HG02852 (cell line): ENCODE measurements at regions not wholly inside any gene's neighbourhood (a gene's known extent, or its start where the extent isn't known, plus 50 kb on each side); places are given as distances from the start of the nearest gene placed in this dataset.

ENCODE experiments used
- ATAC-seq: cut with Tn5 transposase; IDR thresholded peaks from one replicate; pipeline ENCODE4 v1.9.1; 2021; ENCODE audit warnings: mild to moderate bottlenecking, moderate library complexity; ENCODE audit not compliant: unreplicated experiment

DNA sequence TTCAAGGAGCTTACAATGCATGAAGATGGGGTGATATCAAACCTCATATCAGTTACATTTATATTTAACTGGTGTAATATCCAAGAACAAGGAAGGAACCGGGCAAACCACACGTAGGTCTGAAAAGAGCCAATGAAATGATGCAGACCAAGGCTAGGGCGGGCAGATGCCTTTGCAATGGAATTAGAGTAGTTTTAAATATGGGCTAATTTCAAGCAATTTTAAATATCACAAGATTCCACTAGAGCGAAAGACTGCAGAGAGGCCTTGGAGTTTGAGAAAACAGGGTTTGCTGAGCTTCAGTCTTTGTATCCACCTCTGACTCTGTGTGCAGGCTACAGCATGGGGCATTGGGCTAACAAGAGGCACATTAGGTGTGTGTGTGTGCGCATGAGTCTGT is 53.9 kb upstream of the ZNF536 start:
- ATAC-seq = no peak

DNA sequence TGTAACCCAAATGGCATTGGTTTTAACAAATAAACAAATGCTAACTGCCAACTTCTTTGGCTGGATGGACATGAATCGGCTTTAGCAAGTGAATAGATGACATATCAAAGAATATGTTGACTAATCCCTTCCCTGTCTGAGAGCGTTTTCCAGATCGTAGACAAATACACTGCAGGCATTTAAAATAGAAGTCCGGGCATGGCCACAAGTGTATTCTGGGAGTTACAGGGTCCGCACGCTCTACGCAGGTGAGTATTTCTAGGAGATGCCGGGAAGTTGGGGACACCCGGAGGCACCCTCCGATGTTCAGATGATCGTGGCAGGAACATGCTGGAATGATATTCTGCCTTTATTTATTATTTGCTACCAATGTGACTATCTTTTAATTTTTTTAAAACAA is 53.2 kb upstream of the ZNF536 start:
- ATAC-seq = no peak

GRCh38 chr19:30319411-30319810 is 52.8 kb upstream of the ZNF536 start:
- ATAC-seq = no peak

DNA sequence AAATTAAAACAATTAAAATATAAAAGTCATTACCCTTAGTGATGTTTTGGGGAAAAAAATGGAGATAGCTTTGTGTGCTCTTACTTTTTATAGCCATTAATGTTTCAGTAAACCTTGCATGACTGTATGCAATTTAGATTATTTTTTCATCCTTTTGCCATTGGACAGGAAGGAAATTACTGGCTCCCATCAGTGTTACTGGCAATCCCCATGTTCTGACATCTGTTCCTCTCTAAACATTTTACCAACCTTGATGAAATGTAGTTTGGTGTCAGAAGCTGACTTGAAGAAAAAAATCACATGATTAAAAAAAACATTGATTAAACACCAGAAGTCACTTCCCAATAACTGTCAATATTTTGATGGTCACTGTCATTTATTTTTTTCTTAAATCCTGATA is 52.3 kb upstream of the ZNF536 start:
- no peak for ATAC-seq

GRCh38 chr19:30320466-30320865 is 51.7 kb upstream of the ZNF536 start:
- ATAC-seq = no peak

DNA sequence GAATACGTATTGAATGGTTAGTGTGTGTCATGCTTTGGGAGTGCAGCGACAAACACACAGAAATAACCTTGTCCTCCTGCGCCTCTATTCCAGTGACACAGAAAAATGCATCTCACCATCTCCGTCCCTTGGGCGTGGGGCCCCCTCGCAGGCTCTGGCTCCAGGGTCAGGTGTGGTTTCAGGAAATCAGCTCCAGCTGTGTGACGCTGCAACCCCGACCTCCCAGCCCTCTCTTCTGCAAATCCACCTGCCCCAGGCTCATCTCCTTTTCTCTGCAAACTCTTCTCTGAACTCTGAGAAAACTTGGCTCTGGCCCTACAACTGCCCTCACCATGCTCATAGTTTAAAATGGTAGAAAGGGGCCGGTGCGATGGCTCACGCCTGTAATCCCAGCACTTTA is 51.3 kb upstream of the ZNF536 start:
- no peak for ATAC-seq
